ENCODE measurements at regions not wholly inside any gene's neighbourhood (a gene's known extent, or its start where the extent isn't known, plus 50 kb on each side); places are given as distances from the start of the nearest gene placed in this dataset.

GRCh38 chr5:133892774-133893173, 75.7 kb downstream of the C5orf15 start:
- no peaks in the 10 kb centered on the region for H3K36me3 Mint-ChIP-seq
- H3K9me3 Mint-ChIP-seq = no peaks in the 10 kb centered on the region
- H3K27ac Mint-ChIP-seq = no peak overlapping the region
- H3K4me1 Mint-ChIP-seq = peaks cover 12% of the 10 kb centered on the region
- no peaks in the 10 kb centered on the region for H3K27me3 Mint-ChIP-seq (ENCODE audit: low read depth)
- no peak for DNase-seq (ENCODE audit: low spot score in 2 of 2, unreplicated experiment in 2 of 2)
- no peak overlapping the region for H3K4me3 Mint-ChIP-seq
- TF ChIP-seq, protein P1, sequence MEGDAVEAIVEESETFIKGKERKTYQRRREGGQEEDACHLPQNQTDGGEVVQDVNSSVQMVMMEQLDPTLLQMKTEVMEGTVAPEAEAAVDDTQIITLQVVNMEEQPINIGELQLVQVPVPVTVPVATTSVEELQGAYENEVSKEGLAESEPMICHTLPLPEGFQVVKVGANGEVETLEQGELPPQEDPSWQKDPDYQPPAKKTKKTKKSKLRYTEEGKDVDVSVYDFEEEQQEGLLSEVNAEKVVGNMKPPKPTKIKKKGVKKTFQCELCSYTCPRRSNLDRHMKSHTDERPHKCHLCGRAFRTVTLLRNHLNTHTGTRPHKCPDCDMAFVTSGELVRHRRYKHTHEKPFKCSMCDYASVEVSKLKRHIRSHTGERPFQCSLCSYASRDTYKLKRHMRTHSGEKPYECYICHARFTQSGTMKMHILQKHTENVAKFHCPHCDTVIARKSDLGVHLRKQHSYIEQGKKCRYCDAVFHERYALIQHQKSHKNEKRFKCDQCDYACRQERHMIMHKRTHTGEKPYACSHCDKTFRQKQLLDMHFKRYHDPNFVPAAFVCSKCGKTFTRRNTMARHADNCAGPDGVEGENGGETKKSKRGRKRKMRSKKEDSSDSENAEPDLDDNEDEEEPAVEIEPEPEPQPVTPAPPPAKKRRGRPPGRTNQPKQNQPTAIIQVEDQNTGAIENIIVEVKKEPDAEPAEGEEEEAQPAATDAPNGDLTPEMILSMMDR (IDR thresholded peaks at IDR 0.05; ENCODE audit: unreplicated experiment) = no peak

DNA sequence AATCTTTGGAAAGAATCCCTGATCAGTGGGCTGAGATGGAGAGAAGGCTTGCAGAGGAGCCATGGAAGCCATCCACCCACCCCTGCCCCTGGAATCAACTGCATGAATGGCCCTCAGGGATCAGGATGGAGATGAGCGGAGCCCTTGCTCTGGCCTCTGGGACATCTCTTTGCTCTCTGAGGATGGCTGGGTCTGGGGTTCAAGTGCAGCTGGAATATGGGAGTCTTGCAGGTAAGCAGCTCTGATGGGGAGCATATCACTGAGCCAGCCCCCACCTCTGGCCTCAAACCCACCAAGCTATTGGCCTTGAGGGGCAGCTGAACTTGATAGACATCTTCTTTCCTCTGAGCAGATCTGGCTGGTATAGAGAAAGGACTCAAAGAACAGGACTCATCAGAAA, 76.1 kb downstream of the C5orf15 start:
- no peaks in the 10 kb centered on the region for H3K36me3 Mint-ChIP-seq
- no peak overlapping the region for H3K4me3 Mint-ChIP-seq
- no peaks in the 10 kb centered on the region for H3K27me3 Mint-ChIP-seq (ENCODE audit: low read depth)
- TF ChIP-seq, protein P1 (IDR thresholded peaks at IDR 0.05; ENCODE audit: unreplicated experiment) = no peak
- H3K9me3 Mint-ChIP-seq = no peaks in the 10 kb centered on the region
- peaks cover 14% of the 10 kb centered on the region for H3K4me1 Mint-ChIP-seq
- no peak for DNase-seq (ENCODE audit: low spot score in 2 of 2, unreplicated experiment in 2 of 2)
- no peak overlapping the region for H3K27ac Mint-ChIP-seq

DNA sequence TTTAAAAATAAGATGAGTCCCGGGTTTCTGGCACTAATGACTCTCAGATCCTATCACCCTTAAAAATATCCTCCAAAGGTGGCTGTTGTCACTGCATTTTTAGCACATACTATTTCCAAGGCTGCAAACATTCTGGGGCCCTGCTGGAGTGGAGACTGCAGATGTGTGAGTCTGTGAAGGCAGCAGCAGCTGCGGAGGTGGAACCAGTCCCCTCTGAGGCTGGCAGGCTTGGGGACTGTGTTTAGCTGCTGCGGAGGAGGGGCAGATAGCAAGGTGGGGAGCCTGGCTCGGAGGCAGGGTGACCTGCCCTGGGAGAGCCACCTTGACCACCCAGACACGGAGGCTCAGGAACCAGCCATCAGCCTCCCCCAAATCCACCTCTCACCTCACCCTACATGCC, 77.0 kb downstream of the C5orf15 start:
- H3K4me1 Mint-ChIP-seq = peaks cover 18% of the 10 kb centered on the region
- TF ChIP-seq, protein P1 (IDR thresholded peaks at IDR 0.05; ENCODE audit: unreplicated experiment) = no peak
- no peak for DNase-seq (ENCODE audit: low spot score in 2 of 2, unreplicated experiment in 2 of 2)
- H3K9me3 Mint-ChIP-seq = no peaks in the 10 kb centered on the region
- no peaks in the 10 kb centered on the region for H3K27me3 Mint-ChIP-seq (ENCODE audit: low read depth)
- no peak overlapping the region for H3K4me3 Mint-ChIP-seq
- no peaks in the 10 kb centered on the region for H3K36me3 Mint-ChIP-seq
- no peak overlapping the region for H3K27ac Mint-ChIP-seq

DNA sequence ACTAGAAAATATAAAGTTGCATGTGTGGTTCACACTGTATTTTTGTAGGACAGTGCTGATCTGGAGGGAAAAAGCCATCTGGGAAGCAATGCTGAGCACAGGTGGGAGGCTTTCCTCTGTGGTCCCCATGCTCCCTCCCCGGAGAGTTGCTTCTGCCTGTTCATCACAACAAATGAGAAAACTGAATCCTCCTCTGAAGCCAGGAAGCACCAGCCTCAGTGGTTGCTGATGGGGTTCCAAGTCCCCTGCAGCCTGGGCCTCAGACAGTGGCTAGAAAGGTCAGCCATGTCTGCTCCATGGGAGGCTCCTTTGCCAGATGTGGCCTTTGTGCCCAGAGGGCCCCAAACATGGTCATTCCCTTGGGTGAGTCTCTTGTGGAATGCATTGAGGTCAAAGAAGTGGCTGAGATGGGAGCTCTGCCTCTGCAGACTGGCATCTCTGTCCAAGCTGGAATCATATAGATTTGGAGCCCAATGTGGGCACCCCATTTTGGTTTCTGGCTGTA, 77.6 kb downstream of the C5orf15 start:
- H3K27me3 Mint-ChIP-seq (ENCODE audit: low read depth) = no peaks in the 10 kb centered on the region
- no peak overlapping the region for H3K27ac Mint-ChIP-seq
- no peaks in the 10 kb centered on the region for H3K9me3 Mint-ChIP-seq
- no peak overlapping the region for H3K4me3 Mint-ChIP-seq
- H3K4me1 Mint-ChIP-seq = peaks cover 24% of the 10 kb centered on the region
- TF ChIP-seq, protein P1 (IDR thresholded peaks at IDR 0.05; ENCODE audit: unreplicated experiment) = no peak
- DNase-seq (ENCODE audit: low spot score in 2 of 2, unreplicated experiment in 2 of 2) = no peak
- H3K36me3 Mint-ChIP-seq = no peaks in the 10 kb centered on the region

DNA sequence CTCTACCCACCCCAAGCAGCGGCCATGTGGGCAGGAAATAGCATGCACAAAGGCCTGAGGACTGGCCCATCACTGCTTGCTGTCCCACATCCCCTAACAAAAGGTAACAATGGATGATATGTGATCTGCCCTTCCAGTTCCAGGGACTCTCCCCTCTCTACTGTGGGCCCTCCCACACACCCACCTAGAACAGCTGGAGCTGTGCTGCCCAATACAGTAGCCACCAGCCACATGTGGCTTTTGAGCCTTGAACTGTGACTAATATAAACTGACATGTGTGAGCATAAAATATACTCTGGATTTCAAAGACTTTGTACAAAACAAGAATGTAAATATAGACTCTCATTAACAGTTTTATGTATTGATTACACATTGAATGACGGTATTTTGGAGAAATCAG, 78.1 kb downstream of the C5orf15 start:
- H3K4me1 Mint-ChIP-seq = peaks cover 26% of the 10 kb centered on the region
- no peaks in the 10 kb centered on the region for H3K36me3 Mint-ChIP-seq
- H3K27me3 Mint-ChIP-seq (ENCODE audit: low read depth) = no peaks in the 10 kb centered on the region
- no peaks in the 10 kb centered on the region for H3K9me3 Mint-ChIP-seq
- no peak overlapping the region for H3K4me3 Mint-ChIP-seq
- no peak overlapping the region for H3K27ac Mint-ChIP-seq
- TF ChIP-seq, protein P1 (IDR thresholded peaks at IDR 0.05; ENCODE audit: unreplicated experiment) = no peak
- DNase-seq (ENCODE audit: low spot score in 2 of 2, unreplicated experiment in 2 of 2) = no peak

Measured in mesothelial cell of epicardium (in vitro differentiated cells).